ENCODE measurements at regions not wholly inside any gene's neighbourhood (a gene's known extent, or its start where the extent isn't known, plus 50 kb on each side); places are given as distances from the start of the nearest gene placed in this dataset.

- TF ChIP-seq MAX (IDR thresholded peaks at IDR 0.05) (no peak), CEBPB (IDR thresholded peaks at IDR 0.05) (no peak), CTCF (IDR thresholded peaks at IDR 0.05) (no peak), USF2 (IDR thresholded peaks at IDR 0.05) (no peak), POLR2A (IDR thresholded peaks at IDR 0.05; ENCODE audit: low read length) (no peak), MAFK (IDR thresholded peaks at IDR 0.05; ENCODE audit: partially characterized antibody) (no peak), MYC (IDR thresholded peaks at IDR 0.05; ENCODE audit: borderline replicate concordance, low read length) (no peak), CHD4 (IDR thresholded peaks at IDR 0.05; ENCODE audit: borderline replicate concordance) (no peak)
These were observed 317.5 kb upstream of the THRB start for GRCh38 chr3:24812116-24812515.
